ENCODE measurements at regions not wholly inside any gene's neighbourhood (a gene's known extent, or its start where the extent isn't known, plus 50 kb on each side); places are given as distances from the start of the nearest gene placed in this dataset.
A peak's percentile ranks its signal among the peaks of the same experiment; 100 is the strongest.

DNA sequence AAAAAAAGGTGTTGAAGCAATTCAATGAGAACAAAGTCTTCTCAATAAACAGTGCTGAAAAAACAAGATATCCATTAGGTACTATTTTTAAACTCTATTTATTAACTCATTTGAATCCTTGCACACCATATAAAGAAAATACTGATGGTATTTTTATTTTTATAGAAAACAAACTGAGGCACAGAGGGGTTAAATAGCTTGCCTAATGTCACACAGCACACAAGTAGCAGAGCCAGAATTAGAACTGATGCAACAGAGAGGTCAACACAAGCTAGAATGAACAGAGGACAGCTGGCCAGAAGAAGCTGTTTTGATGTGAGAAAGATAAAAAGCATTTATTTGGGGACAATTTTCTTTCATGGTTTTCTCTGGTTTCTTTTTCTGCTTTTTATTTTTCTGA, 99.4 kb upstream of the RGPD4 start:
- no TSS peak for BruUV-seq (replicated peaks)
- no peak overlapping the region for H3K4me3 Mint-ChIP-seq (ENCODE audit: unreplicated experiment)
- H3K27me3 Mint-ChIP-seq (ENCODE audit: insufficient read depth, unreplicated experiment), result no peaks in the 10 kb centered on the region
- H3K4me1 Mint-ChIP-seq (ENCODE audit: insufficient read depth, unreplicated experiment), result peaks cover 6% of the 10 kb centered on the region
- CTCF ChIA-PET, result interaction anchor here (0.8 kb wide), 1 partner anchor 1191 kb away, joined by 3 read pairs; no protein-coding TSS in a partner anchor
- intact Hi-C loops (cut with micrococcal nuclease), result no loop called here
- POLR2A ChIA-PET, result interaction anchor here (0.7 kb wide), 1 partner anchor 16 kb away, joined by 3 read pairs; no protein-coding TSS in a partner anchor
- TF ChIP-seq, protein P1, sequence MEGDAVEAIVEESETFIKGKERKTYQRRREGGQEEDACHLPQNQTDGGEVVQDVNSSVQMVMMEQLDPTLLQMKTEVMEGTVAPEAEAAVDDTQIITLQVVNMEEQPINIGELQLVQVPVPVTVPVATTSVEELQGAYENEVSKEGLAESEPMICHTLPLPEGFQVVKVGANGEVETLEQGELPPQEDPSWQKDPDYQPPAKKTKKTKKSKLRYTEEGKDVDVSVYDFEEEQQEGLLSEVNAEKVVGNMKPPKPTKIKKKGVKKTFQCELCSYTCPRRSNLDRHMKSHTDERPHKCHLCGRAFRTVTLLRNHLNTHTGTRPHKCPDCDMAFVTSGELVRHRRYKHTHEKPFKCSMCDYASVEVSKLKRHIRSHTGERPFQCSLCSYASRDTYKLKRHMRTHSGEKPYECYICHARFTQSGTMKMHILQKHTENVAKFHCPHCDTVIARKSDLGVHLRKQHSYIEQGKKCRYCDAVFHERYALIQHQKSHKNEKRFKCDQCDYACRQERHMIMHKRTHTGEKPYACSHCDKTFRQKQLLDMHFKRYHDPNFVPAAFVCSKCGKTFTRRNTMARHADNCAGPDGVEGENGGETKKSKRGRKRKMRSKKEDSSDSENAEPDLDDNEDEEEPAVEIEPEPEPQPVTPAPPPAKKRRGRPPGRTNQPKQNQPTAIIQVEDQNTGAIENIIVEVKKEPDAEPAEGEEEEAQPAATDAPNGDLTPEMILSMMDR (IDR thresholded peaks at IDR 0.05; ENCODE audit: unreplicated experiment), result no peak
- no peaks in the 10 kb centered on the region for H3K36me3 Mint-ChIP-seq (ENCODE audit: insufficient read depth, unreplicated experiment)
- no peak overlapping the region for H3K27ac Mint-ChIP-seq (ENCODE audit: low read depth, unreplicated experiment)
- H3K9me3 Mint-ChIP-seq (ENCODE audit: unreplicated experiment), result no peaks in the 10 kb centered on the region
- no peak for DNase-seq (ENCODE audit: unreplicated experiment)

DNA sequence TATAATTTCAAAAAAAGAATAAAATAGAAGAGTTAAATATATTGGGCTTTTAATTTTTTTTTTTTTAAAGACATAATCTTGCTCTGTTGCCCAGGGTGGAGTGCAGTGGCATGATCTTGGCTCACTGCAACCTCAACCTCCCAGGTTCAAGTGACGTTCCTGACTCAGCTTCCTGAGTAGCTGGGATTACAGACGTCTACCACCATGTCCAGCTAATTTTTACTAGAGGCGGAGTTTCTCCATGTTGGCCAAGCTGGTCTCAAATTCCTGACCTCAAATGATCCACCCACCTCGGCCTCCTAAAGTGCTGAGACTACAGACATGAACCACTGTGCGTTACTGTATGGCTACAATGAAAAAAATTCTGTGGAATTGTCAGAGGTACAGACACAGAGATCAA, 98.1 kb upstream of the RGPD4 start:
- Mint-ChIP-seq H3K27ac (ENCODE audit: low read depth, unreplicated experiment) (no peak overlapping the region), H3K9me3 (ENCODE audit: unreplicated experiment) (no peaks in the 10 kb centered on the region), H3K4me1 (ENCODE audit: insufficient read depth, unreplicated experiment) (peaks cover 6% of the 10 kb centered on the region), H3K36me3 (ENCODE audit: insufficient read depth, unreplicated experiment) (no peaks in the 10 kb centered on the region), H3K27me3 (ENCODE audit: insufficient read depth, unreplicated experiment) (no peaks in the 10 kb centered on the region), H3K4me3 (ENCODE audit: unreplicated experiment) (no peak overlapping the region)
- no TSS peak for BruUV-seq (replicated peaks)
- POLR2A ChIA-PET, result no interaction called here
- TF ChIP-seq, protein P1 (IDR thresholded peaks at IDR 0.05; ENCODE audit: unreplicated experiment), result no peak
- DNase-seq (ENCODE audit: unreplicated experiment), result peak; percentile 33
- CTCF ChIA-PET, result interaction anchor here (0.7 kb wide), 1 partner anchor 1092 kb away, joined by 3 read pairs; no protein-coding TSS in a partner anchor
- intact Hi-C loops (cut with micrococcal nuclease), result no loop called here

DNA sequence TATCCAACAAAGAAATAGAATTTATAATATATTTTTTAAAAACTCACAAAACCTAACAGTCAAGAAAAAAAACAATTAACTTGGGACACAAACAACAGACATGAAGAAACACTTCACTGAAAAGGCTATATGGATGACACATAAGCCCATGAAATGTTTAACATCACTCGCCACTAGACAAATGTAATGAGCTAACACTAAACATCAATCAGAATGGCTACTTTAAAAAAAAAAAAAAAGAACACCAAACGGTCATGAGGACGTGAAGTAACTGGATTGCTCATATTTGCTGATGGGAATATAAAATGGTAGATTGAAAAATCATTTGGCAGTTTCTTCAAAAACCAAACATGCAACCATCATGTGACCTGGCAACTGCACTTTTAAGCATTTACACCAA, 97.3 kb upstream of the RGPD4 start:
- TF ChIP-seq, protein P1 (IDR thresholded peaks at IDR 0.05; ENCODE audit: unreplicated experiment), result no peak
- Mint-ChIP-seq H3K36me3 (ENCODE audit: insufficient read depth, unreplicated experiment) (no peaks in the 10 kb centered on the region), H3K9me3 (ENCODE audit: unreplicated experiment) (no peaks in the 10 kb centered on the region), H3K4me3 (ENCODE audit: unreplicated experiment) (no peak overlapping the region), H3K27ac (ENCODE audit: low read depth, unreplicated experiment) (no peak overlapping the region), H3K4me1 (ENCODE audit: insufficient read depth, unreplicated experiment) (peaks cover 6% of the 10 kb centered on the region), H3K27me3 (ENCODE audit: insufficient read depth, unreplicated experiment) (no peaks in the 10 kb centered on the region)
- BruUV-seq (replicated peaks), result no TSS peak
- DNase-seq (ENCODE audit: unreplicated experiment), result no peak
- ChIA-PET CTCF (no interaction called here), POLR2A (no interaction called here)
- intact Hi-C loops (cut with micrococcal nuclease), result no loop called here

DNA sequence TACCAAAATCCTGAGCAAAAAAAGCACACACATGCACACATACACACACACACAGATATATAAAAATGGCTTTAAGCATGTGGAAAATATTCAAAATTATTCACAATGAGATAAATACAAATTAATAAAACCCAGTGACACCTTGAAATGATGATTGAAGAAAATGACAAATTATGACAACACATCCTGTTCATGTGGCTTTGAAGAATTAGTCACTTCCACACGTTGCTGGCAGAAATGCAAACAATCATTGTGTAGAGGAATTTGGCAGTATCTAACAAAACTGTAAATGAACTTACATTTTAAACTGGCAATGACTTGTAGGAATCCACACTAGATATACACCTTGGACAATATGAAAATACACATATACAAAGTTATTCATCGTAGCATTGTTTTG, 95.8 kb upstream of the RGPD4 start:
- no peak overlapping the region for H3K27ac Mint-ChIP-seq (ENCODE audit: low read depth, unreplicated experiment)
- ChIA-PET POLR2A (no interaction called here), CTCF (no interaction called here)
- peak; percentile 52 for DNase-seq (ENCODE audit: unreplicated experiment)
- H3K4me3 Mint-ChIP-seq (ENCODE audit: unreplicated experiment), result no peak overlapping the region
- no peaks in the 10 kb centered on the region for H3K27me3 Mint-ChIP-seq (ENCODE audit: insufficient read depth, unreplicated experiment)
- H3K36me3 Mint-ChIP-seq (ENCODE audit: insufficient read depth, unreplicated experiment), result no peaks in the 10 kb centered on the region
- intact Hi-C loops (cut with micrococcal nuclease), result no loop called here
- H3K9me3 Mint-ChIP-seq (ENCODE audit: unreplicated experiment), result no peaks in the 10 kb centered on the region
- peaks cover 6% of the 10 kb centered on the region for H3K4me1 Mint-ChIP-seq (ENCODE audit: insufficient read depth, unreplicated experiment)
- BruUV-seq (replicated peaks), result no TSS peak
- TF ChIP-seq, protein P1 (IDR thresholded peaks at IDR 0.05; ENCODE audit: unreplicated experiment), result no peak

Data from MCF 10A (cell line).